ENCODE measurements at regions not wholly inside any gene's neighbourhood (a gene's known extent, or its start where the extent isn't known, plus 50 kb on each side); places are given as distances from the start of the nearest gene placed in this dataset.

GRCh38 chr4:100848841-100849240 is 331.0 kb upstream of the EMCN start:
- intact Hi-C loops (cut with micrococcal nuclease; ENCODE audit: unreplicated experiment): no loop called here
- ChIA-PET CTCF (interaction anchor here (0.6 kb wide), 1 partner anchor 281 kb away, joined by 3 read pairs; no protein-coding TSS in a partner anchor), POLR2A (ENCODE audit: unreplicated experiment) (no interaction called here)
- no peaks in the 10 kb centered on the region for H3K4me1 ChIP-seq (replicated peaks; ENCODE audit: insufficient read depth)
- H3F3A ChIP-seq (ENCODE audit: insufficient read depth, low read depth): no peaks in the 10 kb centered on the region
- H3K27ac ChIP-seq: no peak overlapping the region
- H4K20me1 ChIP-seq (ENCODE audit: insufficient read depth): no peaks in the 10 kb centered on the region
- no TSS peak for BruUV-seq (replicated peaks)
- TF ChIP-seq, protein P1, sequence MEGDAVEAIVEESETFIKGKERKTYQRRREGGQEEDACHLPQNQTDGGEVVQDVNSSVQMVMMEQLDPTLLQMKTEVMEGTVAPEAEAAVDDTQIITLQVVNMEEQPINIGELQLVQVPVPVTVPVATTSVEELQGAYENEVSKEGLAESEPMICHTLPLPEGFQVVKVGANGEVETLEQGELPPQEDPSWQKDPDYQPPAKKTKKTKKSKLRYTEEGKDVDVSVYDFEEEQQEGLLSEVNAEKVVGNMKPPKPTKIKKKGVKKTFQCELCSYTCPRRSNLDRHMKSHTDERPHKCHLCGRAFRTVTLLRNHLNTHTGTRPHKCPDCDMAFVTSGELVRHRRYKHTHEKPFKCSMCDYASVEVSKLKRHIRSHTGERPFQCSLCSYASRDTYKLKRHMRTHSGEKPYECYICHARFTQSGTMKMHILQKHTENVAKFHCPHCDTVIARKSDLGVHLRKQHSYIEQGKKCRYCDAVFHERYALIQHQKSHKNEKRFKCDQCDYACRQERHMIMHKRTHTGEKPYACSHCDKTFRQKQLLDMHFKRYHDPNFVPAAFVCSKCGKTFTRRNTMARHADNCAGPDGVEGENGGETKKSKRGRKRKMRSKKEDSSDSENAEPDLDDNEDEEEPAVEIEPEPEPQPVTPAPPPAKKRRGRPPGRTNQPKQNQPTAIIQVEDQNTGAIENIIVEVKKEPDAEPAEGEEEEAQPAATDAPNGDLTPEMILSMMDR (conservative IDR thresholded peaks at IDR 0.05): no peak
- no peak for TF ChIP-seq EZH2 (IDR thresholded peaks at IDR 0.05; ENCODE audit: low read depth)
- H3K9me2 ChIP-seq (ENCODE audit: insufficient read depth): no peaks in the 10 kb centered on the region
- DNase-seq: no peak
- no peaks in the 10 kb centered on the region for H3K36me3 ChIP-seq (ENCODE audit: low read depth)
- no peak overlapping the region for H3K4me2 ChIP-seq
- H3K9me3 ChIP-seq (ENCODE audit: insufficient read depth, low read depth): no peaks in the 10 kb centered on the region
- no peak overlapping the region for H2AFZ ChIP-seq
- no peaks in the 10 kb centered on the region for H3K27me3 ChIP-seq (ENCODE audit: insufficient read depth, low read depth)
- no peaks in the 10 kb centered on the region for H3K79me2 ChIP-seq (ENCODE audit: low read depth)
- no peak overlapping the region for H3K4me3 ChIP-seq

GRCh38 chr4:100843910-100844309 is 326.1 kb upstream of the EMCN start:
- no TSS peak for BruUV-seq (replicated peaks)
- Histone ChIP-seq H3K36me3 (ENCODE audit: low read depth) (no peaks in the 10 kb centered on the region), H4K20me1 (ENCODE audit: insufficient read depth) (no peaks in the 10 kb centered on the region), H3K9me2 (ENCODE audit: insufficient read depth) (no peaks in the 10 kb centered on the region), H3K79me2 (ENCODE audit: low read depth) (no peaks in the 10 kb centered on the region), H3K9me3 (ENCODE audit: insufficient read depth, low read depth) (no peaks in the 10 kb centered on the region), H3K27me3 (ENCODE audit: insufficient read depth, low read depth) (no peaks in the 10 kb centered on the region), H3K4me3 (no peak overlapping the region), H3K4me1 (replicated peaks; ENCODE audit: insufficient read depth) (no peaks in the 10 kb centered on the region), H3K27ac (no peak overlapping the region), H2AFZ (no peak overlapping the region), H3F3A (ENCODE audit: insufficient read depth, low read depth) (no peaks in the 10 kb centered on the region), H3K4me2 (no peak overlapping the region)
- ChIA-PET POLR2A (ENCODE audit: unreplicated experiment) (no interaction called here), CTCF (no interaction called here)
- no peak for DNase-seq
- intact Hi-C loops (cut with micrococcal nuclease; ENCODE audit: unreplicated experiment): no loop called here
- TF ChIP-seq, protein P1 (conservative IDR thresholded peaks at IDR 0.05): no peak
- no peak for TF ChIP-seq EZH2 (IDR thresholded peaks at IDR 0.05; ENCODE audit: low read depth)

GRCh38 chr4:100842856-100843255 is 325.0 kb upstream of the EMCN start:
- no TSS peak for BruUV-seq (replicated peaks)
- ChIA-PET POLR2A (ENCODE audit: unreplicated experiment) (no interaction called here), CTCF (no interaction called here)
- Histone ChIP-seq H3K9me3 (ENCODE audit: insufficient read depth, low read depth) (no peaks in the 10 kb centered on the region), H3K4me1 (replicated peaks; ENCODE audit: insufficient read depth) (no peaks in the 10 kb centered on the region), H3K4me2 (no peak overlapping the region), H3K27ac (no peak overlapping the region), H3K9me2 (ENCODE audit: insufficient read depth) (no peaks in the 10 kb centered on the region), H3K27me3 (ENCODE audit: insufficient read depth, low read depth) (no peaks in the 10 kb centered on the region), H2AFZ (no peak overlapping the region), H4K20me1 (ENCODE audit: insufficient read depth) (no peaks in the 10 kb centered on the region), H3K36me3 (ENCODE audit: low read depth) (no peaks in the 10 kb centered on the region), H3F3A (ENCODE audit: insufficient read depth, low read depth) (no peaks in the 10 kb centered on the region), H3K79me2 (ENCODE audit: low read depth) (no peaks in the 10 kb centered on the region), H3K4me3 (no peak overlapping the region)
- intact Hi-C loops (cut with micrococcal nuclease; ENCODE audit: unreplicated experiment): no loop called here
- DNase-seq: no peak
- TF ChIP-seq EZH2 (IDR thresholded peaks at IDR 0.05; ENCODE audit: low read depth): no peak
- TF ChIP-seq, protein P1 (conservative IDR thresholded peaks at IDR 0.05): no peak
